ENCODE measurements at regions not wholly inside any gene's neighbourhood (a gene's known extent, or its start where the extent isn't known, plus 50 kb on each side); places are given as distances from the start of the nearest gene placed in this dataset.
A peak's percentile ranks its signal among the peaks of the same experiment; 100 is the strongest.

- no peak overlapping the region for H3K27ac ChIP-seq (ENCODE audit: low read depth in 1 of 2, low read length in 1 of 2)
- TF ChIP-seq CTCF (IDR thresholded peaks at IDR 0.05; ENCODE audit: control extremely low read depth, extremely low read depth), result no peak
- H3K4me1 ChIP-seq (ENCODE audit: control insufficient read depth in 5 of 5, insufficient read depth in 5 of 5, low read length in 5 of 5), result no peaks in the 10 kb centered on the region
- WGBS, 2 donors, result 58 to 63% methylated on average over 21 of the region's 21 CpGs
- no peaks in the 10 kb centered on the region for H3K36me3 ChIP-seq (ENCODE audit: control insufficient read depth in 4 of 4, insufficient read depth in 4 of 4, low read length in 4 of 4)
- no peak overlapping the region for H3K4me3 ChIP-seq
- no peak for ATAC-seq (ENCODE audit: insufficient read depth, low FRiP score)
- peaks cover 0 to 30% (median 12%) of the 10 kb centered on the region in 3 donors for H3K27me3 ChIP-seq (ENCODE audit: control insufficient read depth in 3 of 3, insufficient read depth in 3 of 3, low read length in 2 of 3)
- no peak overlapping the region for H3K9ac ChIP-seq (ENCODE audit: insufficient read depth in 1 of 2, low read length in 2 of 2)
- H3K9me3 ChIP-seq (ENCODE audit: control insufficient read depth in 4 of 4, insufficient read depth in 3 of 4, low read length in 3 of 4), result peaks cover 0 to 12% (median 0%) of the 10 kb centered on the region in 4 donors
- DNase-seq, result no peak
Measured at GRCh38 chr4:8706216-8707044, 113.9 kb downstream of the CPZ start.

- WGBS, 2 donors, result 56 to 68% methylated on average over 23 of the region's 23 CpGs
- no peak for TF ChIP-seq CTCF (IDR thresholded peaks at IDR 0.05; ENCODE audit: control extremely low read depth, extremely low read depth)
- Histone ChIP-seq H3K4me3 (no peak overlapping the region), H3K9me3 (ENCODE audit: control insufficient read depth in 4 of 4, insufficient read depth in 3 of 4, low read length in 3 of 4) (peaks cover 0 to 3% (median 0%) of the 10 kb centered on the region in 4 donors), H3K9ac (ENCODE audit: insufficient read depth in 1 of 2, low read length in 2 of 2) (no peak overlapping the region), H3K4me1 (ENCODE audit: control insufficient read depth in 5 of 5, insufficient read depth in 5 of 5, low read length in 5 of 5) (peaks cover 0 to 2% (median 0%) of the 10 kb centered on the region in 5 donors), H3K27me3 (ENCODE audit: control insufficient read depth in 3 of 3, insufficient read depth in 3 of 3, low read length in 2 of 3) (peaks cover 2 to 40% (median 12%) of the 10 kb centered on the region in 3 donors), H3K27ac (ENCODE audit: low read depth in 1 of 2, low read length in 1 of 2) (no peak overlapping the region), H3K36me3 (ENCODE audit: control insufficient read depth in 4 of 4, insufficient read depth in 4 of 4, low read length in 4 of 4) (no peaks in the 10 kb centered on the region)
- ATAC-seq (ENCODE audit: insufficient read depth, low FRiP score) (no peak), DNase-seq (peak in 1 of 3 donors; percentile 6)
Measured at GRCh38 chr4:8705161-8706145, 112.9 kb downstream of the CPZ start.

- Histone ChIP-seq H3K9ac (ENCODE audit: insufficient read depth in 1 of 2, low read length in 2 of 2) (no peak overlapping the region), H3K27ac (ENCODE audit: low read depth in 1 of 2, low read length in 1 of 2) (no peak overlapping the region), H3K27me3 (ENCODE audit: control insufficient read depth in 3 of 3, insufficient read depth in 3 of 3, low read length in 2 of 3) (peaks cover 2 to 46% (median 12%) of the 10 kb centered on the region in 3 donors), H3K4me1 (ENCODE audit: control insufficient read depth in 5 of 5, insufficient read depth in 5 of 5, low read length in 5 of 5) (peaks cover 0 to 6% (median 0%) of the 10 kb centered on the region in 5 donors), H3K9me3 (ENCODE audit: control insufficient read depth in 4 of 4, insufficient read depth in 3 of 4, low read length in 3 of 4) (no peaks in the 10 kb centered on the region), H3K4me3 (no peak overlapping the region), H3K36me3 (ENCODE audit: control insufficient read depth in 4 of 4, insufficient read depth in 4 of 4, low read length in 4 of 4) (no peaks in the 10 kb centered on the region)
- no peak for DNase-seq
- TF ChIP-seq CTCF (IDR thresholded peaks at IDR 0.05; ENCODE audit: control extremely low read depth, extremely low read depth), result no peak
- no peak for ATAC-seq (ENCODE audit: insufficient read depth, low FRiP score)
- 83 to 92% methylated on average over 9 of the region's 9 CpGs for WGBS, 2 donors
Measured at GRCh38 chr4:8704632-8705031, 112.1 kb downstream of the CPZ start.

All from lung (tissue), 11 donors.